DOHH2 (cell line): ENCODE measurements at regions not wholly inside any gene's neighbourhood (a gene's known extent, or its start where the extent isn't known, plus 50 kb on each side); places are given as distances from the start of the nearest gene placed in this dataset.

ENCODE experiments used
- H3F3A ChIP-seq: fragments of 200-600 bp; sonication (generic), shearing (Covaris generic); 2 replicates; pipeline ENCODE4 v1.6.0; 2016; ENCODE audit warnings: antibody characterized with exemption, mild to moderate bottlenecking; ENCODE audit not compliant: control insufficient read depth, insufficient read depth
- H3K27ac ChIP-seq: fragments of 200-600 bp; sonication (generic); 2 replicates; pipeline ENCODE4 v1.5.1; 2014; ENCODE audit warnings: low read depth, mild to moderate bottlenecking, low read length, moderate library complexity
- H3K27me3 ChIP-seq: fragments of 200-600 bp; sonication (generic); 2 replicates; pipeline ENCODE4 v1.6.1; 2014; ENCODE audit warnings: mild to moderate bottlenecking, low read length, mixed read lengths; ENCODE audit not compliant: control insufficient read depth
- H3K36me3 ChIP-seq: fragments of 200-600 bp; sonication (generic); 2 replicates; pipeline ENCODE4 v1.6.1; 2014; ENCODE audit warnings: mild to moderate bottlenecking, low read length, moderate library complexity, mixed read lengths; ENCODE audit not compliant: control insufficient read depth
- H3K4me1 ChIP-seq: fragments of 200-600 bp; sonication (generic); 2 replicates; pipeline ENCODE4 v1.6.1; 2014; ENCODE audit warnings: mild to moderate bottlenecking, low read length, mixed read lengths; ENCODE audit not compliant: control insufficient read depth
- H3K4me2 ChIP-seq: fragments of 200-600 bp; sonication (generic); 2 replicates; pipeline ENCODE4 v1.6.0; 2014; ENCODE audit warnings: mild to moderate bottlenecking, low read length, moderate library complexity
- H3K4me3 ChIP-seq: fragments of 200-600 bp; sonication (generic); 2 replicates; pipeline ENCODE4 v1.5.1; 2014; ENCODE audit warnings: mild to moderate bottlenecking, low read length, mixed read lengths
- H3K79me2 ChIP-seq: fragments of 200-600 bp; sonication (generic); 2 replicates; pipeline ENCODE4 v1.6.1; 2014; ENCODE audit warnings: mild to moderate bottlenecking, low read length, mixed read lengths; ENCODE audit not compliant: control insufficient read depth
- H3K9me2 ChIP-seq: fragments of 200-600 bp; sonication (generic); replicated peaks from 2 replicates; pipeline ENCODE4 v1.6.1; 2014; ENCODE audit warnings: mild to moderate bottlenecking, low read length, mixed read lengths; ENCODE audit not compliant: control insufficient read depth
- H3K9me3 ChIP-seq: fragments of 200-600 bp; sonication (generic); 2 replicates; pipeline ENCODE4 v1.6.1; 2014; ENCODE audit warnings: antibody characterized with exemption, low read length, mixed read lengths; ENCODE audit not compliant: control insufficient read depth, insufficient read depth
- H4K20me1 ChIP-seq: fragments of 200-600 bp; sonication (generic); 2 replicates; pipeline ENCODE4 v1.6.0; 2014; ENCODE audit warnings: low read depth, mild to moderate bottlenecking, antibody characterized with exemption, low read length, moderate library complexity; ENCODE audit not compliant: control insufficient read depth, insufficient read depth
- EZH2phosphoT487 ChIP-seq: fragments of 200-600 bp; sonication (generic); IDR thresholded peaks from 2 replicates; pipeline ENCODE4 v1.6.1; 2017; ENCODE audit warnings: borderline replicate concordance, mild to moderate bottlenecking, antibody characterized with exemption, low read length, moderate library complexity, mixed read lengths
- TF ChIP-seq, protein P1 (sequence below): fragments of 200-600 bp; sonication (generic); IDR thresholded peaks from one replicate; pipeline ENCODE4 v1.5.1; 2014; ENCODE audit warnings: antibody characterized with exemption, mild to moderate bottlenecking, low read depth, low read length; ENCODE audit not compliant: poor library complexity, severe bottlenecking

DNA sequence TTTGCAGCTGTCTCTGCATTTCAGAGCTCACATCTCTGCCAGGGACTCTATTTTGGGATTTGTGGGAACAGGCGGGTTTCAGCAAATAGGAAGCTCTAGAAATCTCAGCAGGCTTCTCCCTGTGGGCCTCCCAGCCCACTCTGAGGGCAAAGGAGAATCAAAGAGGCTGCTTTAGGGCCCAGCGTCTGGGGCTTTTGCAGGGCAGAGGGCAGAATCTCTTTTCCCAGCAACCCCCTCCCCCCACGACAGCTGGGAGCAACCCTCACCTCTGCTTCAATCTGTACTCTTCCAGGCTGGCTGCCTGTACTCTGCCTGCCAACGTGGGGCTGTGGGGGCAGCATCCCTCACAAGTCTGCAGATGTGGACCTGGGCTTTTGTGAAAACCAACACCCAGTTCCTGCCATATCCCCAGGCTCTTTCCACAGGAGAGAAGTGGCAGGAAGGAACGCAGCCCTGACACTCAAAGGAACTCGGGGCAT is 529.6 kb upstream of the TBX3 start:
- no peaks in the 10 kb centered on the region for H3F3A ChIP-seq
- TF ChIP-seq, protein P1, sequence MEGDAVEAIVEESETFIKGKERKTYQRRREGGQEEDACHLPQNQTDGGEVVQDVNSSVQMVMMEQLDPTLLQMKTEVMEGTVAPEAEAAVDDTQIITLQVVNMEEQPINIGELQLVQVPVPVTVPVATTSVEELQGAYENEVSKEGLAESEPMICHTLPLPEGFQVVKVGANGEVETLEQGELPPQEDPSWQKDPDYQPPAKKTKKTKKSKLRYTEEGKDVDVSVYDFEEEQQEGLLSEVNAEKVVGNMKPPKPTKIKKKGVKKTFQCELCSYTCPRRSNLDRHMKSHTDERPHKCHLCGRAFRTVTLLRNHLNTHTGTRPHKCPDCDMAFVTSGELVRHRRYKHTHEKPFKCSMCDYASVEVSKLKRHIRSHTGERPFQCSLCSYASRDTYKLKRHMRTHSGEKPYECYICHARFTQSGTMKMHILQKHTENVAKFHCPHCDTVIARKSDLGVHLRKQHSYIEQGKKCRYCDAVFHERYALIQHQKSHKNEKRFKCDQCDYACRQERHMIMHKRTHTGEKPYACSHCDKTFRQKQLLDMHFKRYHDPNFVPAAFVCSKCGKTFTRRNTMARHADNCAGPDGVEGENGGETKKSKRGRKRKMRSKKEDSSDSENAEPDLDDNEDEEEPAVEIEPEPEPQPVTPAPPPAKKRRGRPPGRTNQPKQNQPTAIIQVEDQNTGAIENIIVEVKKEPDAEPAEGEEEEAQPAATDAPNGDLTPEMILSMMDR = no peak
- no peak for TF ChIP-seq EZH2phosphoT487
- H3K27me3 ChIP-seq = no peaks in the 10 kb centered on the region
- no peaks in the 10 kb centered on the region for H4K20me1 ChIP-seq
- no peaks in the 10 kb centered on the region for H3K36me3 ChIP-seq
- no peaks in the 10 kb centered on the region for H3K9me3 ChIP-seq
- no peak overlapping the region for H3K4me3 ChIP-seq
- no peaks in the 10 kb centered on the region for H3K79me2 ChIP-seq
- no peaks in the 10 kb centered on the region for H3K4me1 ChIP-seq
- H3K4me2 ChIP-seq = no peak overlapping the region
- H3K27ac ChIP-seq = no peak overlapping the region
- no peaks in the 10 kb centered on the region for H3K9me2 ChIP-seq

DNA sequence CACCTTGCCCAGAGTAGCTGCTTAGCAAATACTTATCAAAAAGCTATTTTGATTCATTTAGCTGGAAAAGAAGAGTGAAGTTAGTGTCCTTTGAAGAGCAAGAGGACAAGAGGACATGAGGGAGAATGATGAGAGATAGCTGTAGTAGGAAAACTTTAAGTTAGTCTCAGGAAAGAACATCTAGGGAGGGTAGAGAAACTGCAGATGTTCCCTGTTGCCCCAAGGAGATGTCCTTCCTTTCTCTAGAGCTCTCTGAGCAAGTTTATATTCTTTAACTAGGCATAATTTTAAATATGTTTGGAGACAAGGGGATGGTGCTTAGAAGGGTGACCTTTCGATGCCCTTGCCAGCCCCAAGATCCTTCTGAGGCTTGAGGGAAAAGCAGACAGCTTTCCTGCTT is 529.1 kb upstream of the TBX3 start:
- Histone ChIP-seq H3K4me3 (no peak overlapping the region), H3K4me1 (no peaks in the 10 kb centered on the region), H3K4me2 (no peak overlapping the region), H3F3A (no peaks in the 10 kb centered on the region), H3K27ac (no peak overlapping the region), H3K36me3 (no peaks in the 10 kb centered on the region), H4K20me1 (no peaks in the 10 kb centered on the region), H3K9me2 (no peaks in the 10 kb centered on the region), H3K27me3 (no peaks in the 10 kb centered on the region), H3K79me2 (no peaks in the 10 kb centered on the region), H3K9me3 (no peaks in the 10 kb centered on the region)
- TF ChIP-seq EZH2phosphoT487 = no peak
- TF ChIP-seq, protein P1 = no peak

DNA sequence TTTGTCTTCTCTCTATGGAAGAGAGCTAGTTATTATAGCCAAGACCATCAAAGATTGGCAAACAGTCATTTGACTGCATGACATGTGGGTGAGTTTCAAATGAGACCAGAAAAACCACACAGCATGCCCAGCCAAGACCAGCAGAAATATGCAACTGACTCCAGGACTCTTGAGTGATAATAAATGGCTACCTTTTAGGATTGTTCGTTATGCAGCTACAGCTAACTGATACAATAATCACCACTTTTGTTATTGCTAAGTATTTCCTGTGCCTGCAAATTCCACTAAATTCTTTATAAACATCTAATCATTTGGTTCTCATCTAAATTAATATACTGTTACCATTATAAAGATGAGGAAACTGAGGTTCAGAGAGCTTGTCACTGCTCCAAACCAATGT is 528.4 kb upstream of the TBX3 start:
- H3K4me2 ChIP-seq = no peak overlapping the region
- no peaks in the 10 kb centered on the region for H4K20me1 ChIP-seq
- H3K4me1 ChIP-seq = no peaks in the 10 kb centered on the region
- TF ChIP-seq, protein P1 = no peak
- no peak for TF ChIP-seq EZH2phosphoT487
- no peaks in the 10 kb centered on the region for H3K36me3 ChIP-seq
- no peaks in the 10 kb centered on the region for H3F3A ChIP-seq
- no peak overlapping the region for H3K4me3 ChIP-seq
- H3K27ac ChIP-seq = no peak overlapping the region
- H3K27me3 ChIP-seq = no peaks in the 10 kb centered on the region
- H3K79me2 ChIP-seq = no peaks in the 10 kb centered on the region
- no peaks in the 10 kb centered on the region for H3K9me3 ChIP-seq
- H3K9me2 ChIP-seq = no peaks in the 10 kb centered on the region
